ENCODE measurements at regions not wholly inside any gene's neighbourhood (a gene's known extent, or its start where the extent isn't known, plus 50 kb on each side); places are given as distances from the start of the nearest gene placed in this dataset.
A peak's percentile ranks its signal among the peaks of the same experiment; 100 is the strongest.
"Not testable (repeated sequence)": the region's sequence is repeated elsewhere in the genome, so short reads cannot be mapped to it uniquely, and the experiment has no call there.

DNA sequence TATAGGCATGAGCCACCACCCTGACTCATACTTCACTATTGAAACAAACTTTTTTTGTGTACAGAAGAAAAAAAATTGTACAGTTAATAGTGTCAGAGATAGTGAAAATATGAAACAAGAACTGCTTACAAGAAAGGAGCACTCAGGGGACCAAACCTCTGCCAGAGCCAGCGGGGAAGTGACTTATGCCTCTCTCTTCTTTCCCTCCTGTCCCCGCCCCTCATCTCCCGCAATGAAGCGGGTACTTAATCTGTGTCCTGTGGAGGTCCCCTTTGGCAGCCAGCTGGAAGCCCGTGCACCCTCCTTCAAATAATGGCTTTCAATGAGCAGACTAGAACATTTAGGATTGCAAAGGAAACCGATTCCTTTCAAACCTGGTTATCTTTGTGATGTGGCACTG is 51.5 kb downstream of the PPIAL4A start:
- not testable (repeated sequence) for H3K9me3 ChIP-seq; H3K36me3 ChIP-seq; H3K4me3 ChIP-seq (ENCODE audit: low read depth, low read length); DNase-seq; H3K4me1 ChIP-seq; H3K27me3 ChIP-seq

DNA sequence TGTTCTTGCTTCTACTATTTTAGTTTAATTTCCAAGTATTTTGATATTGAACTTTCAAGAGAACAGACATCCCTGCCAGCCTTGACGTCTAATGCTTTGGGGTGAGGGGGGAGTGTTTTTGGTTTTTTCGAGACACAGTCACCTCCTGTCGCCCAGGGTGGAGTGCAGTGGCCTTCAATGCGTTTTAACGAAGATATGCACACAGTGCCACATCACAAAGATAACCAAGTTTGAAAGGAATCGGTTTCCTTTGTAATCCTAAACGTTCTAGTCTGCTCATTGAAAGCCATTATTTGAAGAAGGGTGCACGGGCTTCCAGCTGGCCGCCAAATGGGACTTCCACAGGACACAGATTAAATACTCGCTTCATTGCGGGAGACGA is 52.3 kb downstream of the PPIAL4A start:
- not testable (repeated sequence) for DNase-seq, H3K36me3 ChIP-seq, H3K27me3 ChIP-seq, H3K4me1 ChIP-seq, H3K9me3 ChIP-seq
- peak overlapping the region; percentile 57 for H3K4me3 ChIP-seq (ENCODE audit: low read depth, low read length)

DNA sequence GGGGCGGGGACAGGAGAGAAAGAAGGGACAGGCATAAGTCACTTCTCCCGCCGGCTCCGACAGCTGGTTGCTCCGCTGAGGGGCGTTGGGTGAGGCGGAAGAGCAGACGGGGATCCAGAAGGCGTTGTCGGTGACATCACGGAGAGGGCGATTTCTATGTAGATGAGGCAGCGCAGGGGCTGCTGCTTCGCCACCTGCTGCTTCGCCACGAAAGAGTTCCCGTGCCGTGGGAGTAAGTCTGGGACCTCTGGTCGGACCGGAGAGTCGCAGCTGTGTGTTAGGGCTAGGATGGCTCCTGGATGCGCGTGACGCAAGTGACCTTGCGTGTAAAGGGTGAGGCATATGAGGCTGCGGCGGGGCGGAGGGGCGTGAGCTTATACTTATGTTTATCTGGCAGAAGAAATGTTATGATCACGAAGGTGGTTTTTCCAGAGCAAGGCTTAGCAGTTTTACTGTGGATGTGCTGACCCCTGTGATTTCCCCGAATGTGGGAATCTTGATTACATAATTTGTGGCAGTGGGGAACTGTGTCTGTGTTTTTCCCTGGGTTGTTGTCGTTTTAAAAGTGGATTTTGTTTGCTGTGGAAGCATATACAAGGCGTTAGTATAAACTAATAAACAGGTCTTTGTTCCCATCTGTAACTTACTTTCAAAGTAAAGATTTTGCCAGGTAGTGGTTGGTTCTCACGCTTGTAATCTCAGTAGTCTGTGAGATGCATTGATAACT is 52.8 kb downstream of the PPIAL4A start:
- not testable (repeated sequence) for H3K4me1 ChIP-seq, H3K36me3 ChIP-seq, H3K27me3 ChIP-seq, H3K9me3 ChIP-seq
- peak; percentile 75 for DNase-seq
- H3K4me3 ChIP-seq (ENCODE audit: low read depth, low read length) = peak overlapping the region; percentile 57

DNA sequence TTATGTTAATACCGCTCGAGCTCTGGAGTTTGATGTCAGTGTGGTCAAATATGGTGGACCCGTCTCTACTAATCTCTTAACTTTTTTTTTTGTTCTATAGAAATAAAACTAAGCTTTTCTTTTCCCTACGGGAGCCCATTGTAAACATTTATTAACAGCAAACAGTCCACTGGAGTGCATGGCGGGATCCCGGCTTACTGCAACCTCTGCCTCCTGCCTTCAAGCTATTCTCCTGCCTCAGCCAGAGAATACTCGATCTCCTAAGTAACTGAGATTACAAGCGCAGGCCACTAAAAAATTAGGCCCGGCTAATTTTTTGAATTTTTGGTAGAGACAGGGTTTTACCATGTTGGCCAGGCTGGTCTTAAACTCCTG is 53.4 kb downstream of the PPIAL4A start:
- not testable (repeated sequence) for H3K4me3 ChIP-seq (ENCODE audit: low read depth, low read length); H3K36me3 ChIP-seq; DNase-seq; H3K27me3 ChIP-seq; H3K4me1 ChIP-seq; H3K9me3 ChIP-seq

DNA sequence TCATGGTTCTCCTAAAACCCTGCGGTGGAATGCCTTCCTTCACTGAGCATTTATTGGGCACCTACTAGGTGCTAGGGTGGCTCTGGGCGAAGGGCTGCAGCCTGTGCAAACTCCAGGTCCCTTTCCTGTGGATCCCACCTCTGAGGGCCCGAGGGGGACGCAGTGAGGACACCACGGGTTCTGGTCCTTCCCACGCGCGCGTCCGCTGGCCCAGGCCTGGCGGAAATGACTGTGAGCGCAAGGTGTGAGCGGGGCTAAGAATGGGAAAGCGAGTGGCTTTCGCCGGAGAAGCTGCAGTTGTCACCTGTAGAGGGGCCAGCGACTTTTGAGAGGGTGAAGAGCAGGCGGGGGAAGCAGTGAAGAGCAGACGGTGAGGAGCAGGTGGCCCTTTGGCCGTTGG is 55.1 kb downstream of the PPIAL4A start:
- H3K27me3 ChIP-seq; H3K9me3 ChIP-seq; DNase-seq; H3K36me3 ChIP-seq; H3K4me3 ChIP-seq (ENCODE audit: low read depth, low read length); H3K4me1 ChIP-seq: not testable (repeated sequence)

DNA sequence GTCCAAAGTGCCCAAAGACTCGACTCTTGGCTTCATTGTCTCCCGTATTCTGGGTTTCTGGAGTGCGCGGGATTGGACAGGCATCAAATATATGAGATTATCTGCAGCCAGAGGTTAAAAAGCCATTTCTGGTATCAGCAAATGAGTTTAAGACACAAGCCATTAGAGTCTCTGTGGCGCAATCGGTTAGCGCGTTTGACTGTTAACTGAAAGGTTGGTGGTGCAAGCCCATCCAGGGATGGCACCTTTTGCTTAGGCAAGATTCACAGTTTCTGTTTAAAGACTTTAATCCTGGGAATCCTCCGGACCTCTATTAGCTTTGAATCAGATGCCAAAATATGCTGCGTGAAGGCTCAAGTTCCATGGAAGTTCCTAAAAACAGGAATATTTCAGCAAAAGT is 55.6 kb downstream of the PPIAL4A start:
- H3K4me3 ChIP-seq (ENCODE audit: low read depth, low read length); DNase-seq; H3K36me3 ChIP-seq: not testable (repeated sequence)

DNA sequence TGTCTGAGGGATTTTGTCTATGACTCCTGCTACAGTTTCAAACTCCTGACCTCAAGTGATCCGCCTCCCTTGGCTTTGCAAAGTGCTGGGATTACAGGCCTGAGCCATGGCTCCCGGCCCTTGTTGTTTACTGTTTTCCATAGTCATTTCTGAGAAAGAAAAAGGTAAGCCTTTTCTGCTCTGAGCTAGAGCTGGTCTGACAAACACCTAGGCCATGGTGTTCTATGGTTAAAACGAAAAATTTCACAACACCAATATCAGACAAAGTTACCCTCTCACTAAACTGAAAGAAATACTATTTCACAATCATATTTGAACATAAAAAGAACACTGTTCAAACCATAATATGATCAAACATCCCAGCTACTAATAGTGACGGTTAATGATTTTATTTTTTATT is 57.5 kb downstream of the PPIAL4A start:
- not testable (repeated sequence) for DNase-seq; H3K4me1 ChIP-seq; H3K36me3 ChIP-seq; H3K9me3 ChIP-seq; H3K4me3 ChIP-seq (ENCODE audit: low read depth, low read length); H3K27me3 ChIP-seq

More for the DNA sequence above, 55.6 kb downstream of the PPIAL4A start:
- not testable (repeated sequence) for H3K27me3 ChIP-seq, H3K4me1 ChIP-seq, H3K9me3 ChIP-seq

DNA sequence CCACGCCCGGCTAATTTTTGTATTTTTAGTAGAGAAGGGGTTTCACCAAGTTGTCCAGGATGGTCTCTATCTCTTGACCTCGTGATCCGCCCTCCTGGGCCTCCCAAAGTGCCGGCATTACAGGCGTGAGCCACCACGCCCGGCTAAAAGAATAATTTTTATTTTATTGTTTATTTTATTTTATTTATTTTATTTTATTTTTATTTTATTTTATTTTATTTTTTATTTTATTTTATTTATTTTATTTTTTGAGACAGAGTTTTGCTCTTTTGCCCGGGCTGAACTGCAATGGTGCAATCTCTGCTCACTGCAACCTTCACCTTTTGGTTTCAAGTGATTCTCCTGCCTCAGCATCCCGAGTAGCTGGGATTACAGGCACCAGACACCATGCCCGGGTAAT is 60.2 kb downstream of the PPIAL4A start:
- H3K27me3 ChIP-seq; H3K9me3 ChIP-seq; H3K36me3 ChIP-seq; H3K4me3 ChIP-seq (ENCODE audit: low read depth, low read length); DNase-seq; H3K4me1 ChIP-seq: not testable (repeated sequence)

DNA sequence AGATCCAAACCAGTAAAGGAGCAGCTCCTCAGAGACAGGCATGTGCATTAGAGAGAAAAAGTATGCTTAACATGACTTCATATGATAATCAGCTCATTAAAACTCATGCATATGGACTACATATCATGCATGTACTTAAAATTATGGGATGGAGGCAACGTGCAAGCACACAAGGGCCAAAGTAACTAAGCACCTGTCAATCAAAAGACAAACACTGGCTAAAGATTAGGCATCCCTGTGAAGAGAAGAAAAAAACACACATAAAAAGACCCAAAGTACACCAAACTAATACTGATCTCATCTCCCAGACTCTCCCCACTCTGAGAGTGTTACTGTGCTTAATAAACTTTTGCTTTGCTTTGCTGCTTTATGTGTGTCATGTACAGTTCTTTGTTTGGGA is 61.1 kb downstream of the PPIAL4A start:
- DNase-seq; H3K36me3 ChIP-seq; H3K4me3 ChIP-seq (ENCODE audit: low read depth, low read length); H3K4me1 ChIP-seq; H3K27me3 ChIP-seq; H3K9me3 ChIP-seq: not testable (repeated sequence)

DNA sequence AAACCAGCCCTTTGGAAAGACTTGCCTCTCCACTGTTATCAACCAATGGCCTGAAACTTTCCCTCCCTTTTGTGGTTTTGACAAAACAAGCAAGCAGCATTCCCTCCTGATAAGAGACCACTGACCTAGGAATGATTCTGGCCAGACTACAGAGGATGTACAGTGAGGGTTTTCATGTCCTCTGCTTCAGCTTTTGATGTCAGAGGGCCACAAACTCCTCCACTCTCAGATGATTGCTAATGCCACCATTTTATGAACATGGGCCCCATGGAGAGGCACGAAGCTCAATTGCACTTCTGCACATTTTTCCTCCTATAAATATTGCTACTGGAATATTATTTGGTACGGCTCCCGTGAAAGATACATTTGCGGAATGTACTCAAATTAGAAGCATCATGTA is 61.5 kb downstream of the PPIAL4A start:
- not testable (repeated sequence) for DNase-seq; H3K36me3 ChIP-seq; H3K27me3 ChIP-seq; H3K4me3 ChIP-seq (ENCODE audit: low read depth, low read length); H3K4me1 ChIP-seq; H3K9me3 ChIP-seq

DNA sequence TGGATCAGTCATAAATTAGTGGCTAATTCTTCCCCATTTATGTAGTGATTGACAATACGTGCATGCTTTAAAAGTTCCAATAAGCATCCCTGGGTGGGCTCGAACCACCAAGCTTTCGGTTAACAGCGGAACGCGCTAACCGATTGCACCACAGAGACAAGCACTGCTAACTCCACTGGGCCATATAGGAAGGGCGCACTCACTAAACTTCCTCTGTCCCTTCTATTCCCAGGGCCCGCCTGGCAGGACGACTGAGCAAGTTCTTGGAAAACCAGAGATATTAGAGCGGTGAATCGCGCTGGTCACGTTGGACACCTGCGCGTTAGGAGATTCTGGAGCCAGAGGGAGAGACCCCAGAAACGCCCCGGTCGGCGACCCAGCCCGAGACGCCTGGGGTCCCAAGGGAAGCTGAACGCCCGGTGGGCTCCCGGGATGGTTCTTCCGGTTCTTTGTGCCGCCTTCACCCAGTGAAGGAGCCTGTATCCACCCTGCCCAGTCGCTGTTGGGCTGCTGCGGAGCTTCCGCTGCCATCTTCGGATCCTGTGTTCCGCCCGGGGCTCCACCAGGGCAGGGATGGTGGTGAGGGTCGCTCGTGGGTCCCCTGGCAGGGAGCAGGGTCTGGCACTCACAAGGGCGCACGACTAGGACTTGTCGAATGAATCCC is 62.8 kb downstream of the PPIAL4A start:
- not testable (repeated sequence) for DNase-seq; H3K27me3 ChIP-seq; H3K36me3 ChIP-seq; H3K4me1 ChIP-seq; H3K9me3 ChIP-seq; H3K4me3 ChIP-seq (ENCODE audit: low read depth, low read length)

DNA sequence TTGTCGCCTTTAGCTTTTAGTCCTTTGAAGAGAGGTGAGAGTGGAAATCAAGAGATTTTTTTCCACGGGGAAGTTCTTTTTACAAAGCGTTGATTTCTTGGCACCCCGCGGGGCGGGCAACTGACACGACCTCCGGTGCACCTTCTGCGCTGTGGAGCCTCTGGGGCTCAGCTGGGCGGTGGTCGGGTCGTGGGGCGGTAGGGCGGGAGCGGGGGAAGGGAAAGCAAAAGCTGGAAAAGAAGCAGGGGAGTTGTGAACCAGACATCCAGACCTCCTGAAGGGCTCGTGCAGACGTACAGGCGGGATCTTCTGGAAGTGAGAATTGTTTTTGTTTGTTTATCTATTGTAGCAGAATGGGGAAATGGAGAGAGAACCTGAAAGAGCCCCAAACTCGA is 63.3 kb downstream of the PPIAL4A start:
- not testable (repeated sequence) for H3K27me3 ChIP-seq, DNase-seq, H3K36me3 ChIP-seq, H3K9me3 ChIP-seq, H3K4me1 ChIP-seq
- peak overlapping the region; percentile 28; the same call in 1 of the 2 replicates for H3K4me3 ChIP-seq (ENCODE audit: low read depth, low read length)

Data from BE2C (cell line).